H1 (cell line): ENCODE measurements at regions not wholly inside any gene's neighbourhood (a gene's known extent, or its start where the extent isn't known, plus 50 kb on each side); places are given as distances from the start of the nearest gene placed in this dataset.

ENCODE experiments used
- USF2 ChIP-seq: IDR thresholded peaks from 2 replicates; pipeline ENCODE4 v1.6.1; 2011; ENCODE audit warnings: low read length, improper control_type of control experiment

- no peak for TF ChIP-seq USF2
These were observed 281.9 kb downstream of the GAS1 start (continued) for GRCh38 chr9:86665416-86665815.
